GM19397 (cell line): ENCODE measurements at regions not wholly inside any gene's neighbourhood (a gene's known extent, or its start where the extent isn't known, plus 50 kb on each side); places are given as distances from the start of the nearest gene placed in this dataset.
"Not testable (repeated sequence)": the region's sequence is repeated elsewhere in the genome, so short reads cannot be mapped to it uniquely, and the experiment has no call there.

Experiments used
- ATAC-seq: cut with Tn5 transposase; IDR thresholded peaks from one replicate; pipeline ENCODE4 v1.9.1; 2021; ENCODE audit warnings: mild to moderate bottlenecking, moderate library complexity; ENCODE audit not compliant: unreplicated experiment

DNA sequence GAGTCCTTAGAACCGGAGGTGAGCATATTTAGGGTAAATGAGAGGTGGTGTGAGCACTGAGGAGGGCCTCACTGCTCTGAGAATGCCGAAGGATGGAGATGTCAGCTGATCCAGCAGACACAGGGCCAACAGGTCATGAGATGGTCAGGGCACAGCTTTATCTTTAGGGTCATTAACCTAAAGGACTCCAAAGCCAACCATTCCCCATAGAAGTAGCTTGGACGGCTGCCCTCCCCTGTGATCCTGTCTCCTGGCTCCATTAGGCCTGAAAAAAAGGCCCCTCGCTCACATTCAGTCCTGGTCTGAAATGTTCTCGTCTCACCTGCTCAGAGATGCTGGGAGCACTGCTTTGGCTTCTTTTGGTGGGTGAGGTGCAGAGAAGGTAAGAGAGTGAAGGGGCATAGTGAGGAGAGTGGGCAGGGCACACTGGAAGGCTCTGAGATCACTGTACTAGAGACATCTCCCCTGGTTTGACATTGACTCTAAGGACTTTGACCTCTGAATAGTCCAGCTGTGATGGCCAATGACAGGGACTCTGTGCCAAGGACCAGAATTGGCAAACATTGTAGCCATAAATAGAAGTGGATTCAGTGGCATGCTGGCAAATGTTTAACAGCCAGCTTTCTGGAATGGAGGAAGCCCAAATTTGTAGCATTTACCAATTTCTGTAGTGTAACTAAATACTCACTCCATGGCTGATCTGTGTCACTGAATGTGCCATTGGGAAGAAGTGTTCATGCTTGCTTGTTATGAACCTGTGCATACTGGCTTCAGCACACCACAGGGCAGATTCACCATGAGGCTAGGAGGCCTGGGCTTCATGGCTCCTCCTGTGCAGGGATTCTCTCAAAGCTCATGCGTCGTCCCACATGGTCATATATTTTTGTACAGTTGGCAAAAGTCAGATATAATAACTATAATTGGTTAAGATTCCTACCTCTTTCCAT is 76.2 kb upstream of the MRPS22 start:
- no peak for ATAC-seq

DNA sequence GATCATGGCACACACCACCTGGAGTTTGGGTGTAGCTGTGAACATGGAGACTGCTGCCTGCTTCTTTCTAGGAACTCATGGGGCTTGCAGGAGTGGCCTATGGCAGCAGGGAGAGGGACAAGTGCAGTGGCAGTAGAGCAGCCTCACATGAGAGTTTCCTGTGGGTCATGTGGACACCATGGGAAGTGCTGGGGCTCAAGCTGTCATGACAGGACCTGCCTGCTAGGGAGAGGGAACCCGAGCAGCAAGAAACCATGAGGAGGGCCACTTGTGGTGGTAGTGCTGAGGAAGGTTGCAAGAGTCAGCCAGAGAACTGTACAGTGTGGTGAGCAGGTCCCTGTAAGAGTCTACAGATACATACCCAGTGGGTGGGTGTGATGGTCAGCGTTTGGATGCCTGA is 73.8 kb upstream of the MRPS22 start:
- ATAC-seq: no peak

DNA sequence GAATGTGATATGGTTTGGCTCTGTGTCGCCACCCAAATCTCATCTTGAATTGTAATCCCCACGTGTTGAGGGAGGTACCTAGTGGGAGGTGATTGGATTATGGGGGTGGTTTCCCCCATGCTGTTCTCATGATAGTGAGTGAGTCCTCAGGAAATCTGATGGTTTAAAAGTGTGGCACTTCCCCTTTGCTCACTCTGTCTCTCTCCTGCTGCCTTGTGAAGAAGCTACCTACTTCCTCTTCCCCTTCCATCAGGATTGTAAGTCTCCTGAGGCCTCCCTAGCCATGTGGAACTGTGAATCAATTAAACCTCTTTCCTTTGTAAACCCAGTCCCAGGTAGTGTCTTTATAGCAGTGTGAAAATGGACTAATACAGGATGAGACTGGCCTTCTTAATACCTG is 73.2 kb upstream of the MRPS22 start:
- ATAC-seq: not testable (repeated sequence)

DNA sequence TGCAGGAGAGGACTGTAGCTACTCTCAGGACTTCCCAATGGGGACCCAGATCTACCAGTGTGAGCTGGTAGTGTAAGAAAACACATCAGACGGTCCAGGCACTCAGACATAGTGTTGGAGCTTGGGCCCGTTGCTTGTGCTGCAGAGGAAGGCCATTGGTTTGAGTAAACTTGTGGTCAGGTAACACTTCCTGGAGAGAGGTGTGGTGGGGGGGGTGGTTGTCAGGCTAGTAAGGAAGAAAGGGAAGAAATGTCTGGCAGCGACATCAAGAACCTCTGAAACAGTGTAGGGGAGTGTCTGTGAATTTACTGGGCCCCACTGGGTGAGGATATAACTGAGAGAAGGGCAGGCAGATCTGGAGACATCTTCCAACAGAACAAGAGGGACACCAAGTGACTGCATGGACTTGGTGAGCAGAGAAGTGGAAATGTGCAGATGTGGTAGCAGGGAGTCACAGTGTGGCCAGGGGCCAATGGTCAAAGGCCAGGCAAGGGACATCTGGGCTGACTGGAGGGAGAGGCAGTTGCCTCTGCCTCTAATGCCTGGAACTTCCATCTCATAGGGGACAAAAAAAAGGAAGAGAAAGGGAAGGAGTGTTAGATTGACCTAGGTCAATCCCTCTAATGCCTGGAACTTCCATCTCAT is 63.7 kb upstream of the MRPS22 start:
- no peak for ATAC-seq

DNA sequence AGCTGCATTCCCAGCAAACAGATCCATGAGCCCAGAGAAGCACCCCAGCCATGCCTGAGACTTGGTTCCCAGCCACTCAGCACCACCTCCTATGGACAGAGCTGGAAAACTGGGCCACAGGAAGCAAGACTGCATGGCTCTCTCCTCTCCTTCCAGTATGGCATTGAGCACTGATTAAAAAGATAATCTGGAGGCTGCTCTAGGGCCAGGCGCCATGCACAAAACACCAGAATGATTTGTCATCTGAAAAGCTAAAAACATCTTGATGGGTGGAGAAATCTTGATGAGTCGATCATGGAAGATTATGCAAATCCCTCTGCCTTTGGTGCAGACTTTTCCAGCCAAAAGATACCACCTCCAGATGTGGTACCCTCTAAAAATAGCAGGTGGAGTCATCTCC is 62.7 kb upstream of the MRPS22 start:
- ATAC-seq: no peak

DNA sequence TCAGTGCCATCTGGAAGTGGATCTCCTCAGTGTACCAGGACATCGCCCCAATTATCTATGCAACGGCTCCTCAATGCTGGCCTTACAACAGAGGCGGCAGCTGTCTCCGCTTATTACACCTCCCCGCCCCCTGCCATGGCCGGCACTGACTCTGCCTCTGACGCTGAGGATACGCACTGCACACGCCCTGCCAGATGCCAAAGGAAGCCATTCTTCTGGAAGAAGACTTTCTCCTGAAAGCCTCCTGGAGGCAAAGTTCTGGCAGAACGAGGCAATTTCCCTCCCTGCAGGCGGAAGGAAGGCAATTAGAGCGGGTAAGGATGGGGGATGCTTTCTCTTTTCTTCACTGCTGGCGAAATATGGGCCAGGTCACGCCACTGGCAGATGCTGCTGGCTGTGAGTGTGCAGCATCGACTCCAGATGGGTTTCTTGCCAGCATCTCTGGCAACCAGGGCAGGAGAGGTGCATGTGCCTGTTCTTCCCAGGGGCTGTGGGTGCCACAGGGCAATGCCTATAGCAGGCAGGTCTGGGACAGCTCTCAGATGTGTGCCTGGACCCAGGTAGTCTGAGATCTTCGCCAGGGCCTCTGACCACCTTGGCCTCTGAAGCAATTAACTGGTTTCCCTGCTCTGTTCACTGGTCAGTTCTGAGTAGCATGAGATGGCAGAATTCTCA is 62.2 kb upstream of the MRPS22 start:
- ATAC-seq: no peak

DNA sequence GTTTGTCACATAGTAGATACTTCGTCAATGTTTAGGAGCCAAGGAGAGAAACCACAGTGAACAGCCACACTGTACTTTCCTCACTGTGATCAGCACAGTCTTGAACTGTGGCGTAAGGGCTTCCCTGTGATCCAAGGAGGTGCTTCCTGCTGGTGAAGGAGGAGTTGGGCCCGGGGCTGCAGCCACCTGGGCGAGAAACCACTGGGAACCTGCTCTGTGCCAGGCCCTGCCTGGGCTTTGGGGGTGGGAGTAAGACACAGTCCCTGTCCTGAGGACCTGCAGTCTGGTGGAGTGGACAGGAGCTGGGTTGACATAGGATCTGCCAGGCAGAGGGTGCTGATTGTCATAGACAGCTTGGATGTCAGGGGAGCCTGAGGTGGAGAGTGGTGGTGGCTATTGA is 60.5 kb upstream of the MRPS22 start:
- ATAC-seq: no peak

DNA sequence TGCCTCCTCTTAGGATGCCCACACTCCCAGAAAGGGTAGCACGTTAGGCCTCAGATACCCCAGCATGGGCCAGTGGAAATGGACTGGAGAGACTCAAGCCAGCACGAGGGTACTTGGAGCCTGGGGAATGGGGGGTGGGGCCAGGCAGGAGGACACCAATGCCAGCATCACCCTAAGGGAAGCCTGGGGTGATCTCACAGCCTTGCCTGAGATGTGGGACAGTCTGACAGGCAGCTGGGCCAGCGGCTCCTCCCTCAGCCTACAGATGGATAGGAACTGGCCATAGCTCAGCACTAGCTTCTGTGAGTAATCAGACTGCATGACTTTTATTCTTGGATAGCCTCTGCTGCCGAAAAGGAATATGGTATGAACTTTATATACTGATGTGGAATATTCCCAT is 59.6 kb upstream of the MRPS22 start:
- ATAC-seq: no peak

DNA sequence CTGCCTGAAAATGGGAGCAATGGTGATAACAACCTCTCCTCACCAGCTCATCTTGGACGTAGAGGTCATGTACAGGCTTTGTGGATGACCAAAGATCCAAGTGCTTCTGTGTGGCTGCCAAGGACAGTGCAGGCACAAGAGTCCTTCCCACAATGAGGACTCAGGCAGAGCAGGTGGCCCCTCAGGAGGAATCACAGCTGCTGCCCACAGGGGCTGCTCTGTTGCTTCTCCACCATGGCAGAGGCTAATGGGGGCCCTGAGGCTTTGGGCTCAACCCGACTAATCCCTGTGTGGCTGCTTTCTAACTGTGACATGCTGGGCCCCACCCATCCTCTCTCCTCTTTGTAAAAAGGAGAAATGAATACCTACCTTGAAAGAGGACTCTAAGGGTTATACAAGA is 58.1 kb upstream of the MRPS22 start:
- ATAC-seq: no peak

DNA sequence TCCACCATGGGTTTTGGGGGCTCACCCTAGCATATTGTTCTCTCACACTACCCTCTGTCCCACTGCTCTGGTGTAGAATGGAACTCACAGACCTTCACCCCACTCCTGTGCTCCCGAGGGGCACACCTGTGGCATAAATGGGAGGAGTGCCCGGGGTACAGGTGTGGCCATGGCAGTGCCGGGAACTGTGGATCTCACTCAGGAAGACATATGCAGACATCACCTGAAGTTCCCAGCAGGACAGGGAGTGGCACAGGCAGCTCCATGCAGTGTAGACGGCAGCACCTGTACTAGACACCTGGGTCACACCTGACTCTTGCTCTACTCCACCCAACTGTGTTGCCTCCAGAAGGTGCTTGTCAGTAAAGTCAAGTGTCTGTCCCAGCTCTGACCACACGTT is 57.6 kb upstream of the MRPS22 start:
- no peak for ATAC-seq

DNA sequence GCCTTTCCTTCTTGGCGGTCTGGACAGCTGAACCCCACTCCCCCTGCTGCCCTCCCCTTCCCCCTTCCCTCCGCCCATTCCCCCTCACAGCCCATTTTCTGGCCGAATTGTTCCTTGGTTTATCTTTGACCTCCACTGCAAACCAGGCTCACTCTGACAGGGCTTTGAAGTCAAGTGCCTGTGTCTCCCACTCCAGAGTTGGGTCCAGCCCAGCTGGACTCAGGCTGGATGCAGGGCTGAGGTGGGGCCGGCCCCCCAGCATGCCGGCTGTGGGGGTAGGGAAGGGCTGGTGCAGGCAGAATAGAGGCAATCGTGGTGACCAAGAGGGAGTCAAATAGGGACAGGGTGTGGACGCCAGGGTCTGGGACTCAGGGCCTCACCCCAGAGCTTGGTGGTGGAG is 57.0 kb upstream of the MRPS22 start:
- ATAC-seq: no peak

DNA sequence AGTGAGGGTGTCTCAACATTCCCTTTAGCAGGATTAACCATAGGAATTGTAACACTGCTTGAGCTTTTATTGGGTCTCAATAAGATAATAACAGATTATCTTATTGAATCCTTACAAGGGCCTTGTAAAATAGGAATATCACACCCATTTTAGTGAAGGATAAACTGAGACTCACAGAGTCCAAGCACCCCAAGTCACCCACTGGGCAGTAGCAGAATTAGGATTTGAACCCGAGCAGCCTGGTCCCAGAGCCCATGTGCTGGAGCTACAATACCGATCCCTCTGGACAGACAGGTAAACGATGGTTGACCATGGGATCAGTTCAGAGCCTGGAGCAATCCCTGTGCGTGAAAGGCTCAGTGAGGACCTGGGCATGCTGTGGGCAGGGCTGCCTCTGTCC is 56.3 kb upstream of the MRPS22 start:
- no peak for ATAC-seq

DNA sequence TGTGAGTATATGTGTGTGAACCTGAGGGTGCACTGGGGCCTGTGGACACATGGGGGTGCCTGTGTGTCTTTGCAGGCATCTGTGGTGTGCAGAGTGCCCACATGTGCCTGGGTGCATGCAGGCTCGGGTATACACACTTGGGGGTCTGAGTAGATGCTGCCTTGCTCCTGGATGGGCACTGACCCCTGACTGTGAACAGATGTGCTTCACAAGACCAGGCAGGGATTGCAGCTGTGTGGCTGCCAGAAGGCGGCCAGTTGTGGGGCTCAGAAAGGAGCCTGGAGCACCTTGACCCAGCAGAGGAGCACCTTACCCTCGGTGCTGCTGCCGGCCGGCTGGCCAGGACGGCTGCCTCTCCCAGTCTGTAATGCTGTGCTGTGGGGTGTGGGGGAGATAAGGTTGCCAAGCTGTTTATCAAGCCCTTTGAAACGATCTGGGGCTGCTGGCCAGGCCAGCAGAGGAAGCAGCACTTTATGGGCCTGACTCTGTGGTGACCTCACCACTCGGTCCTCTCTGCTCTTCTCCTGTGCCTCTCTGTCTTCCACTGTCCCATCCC is 55.5 kb upstream of the MRPS22 start:
- ATAC-seq: no peak

DNA sequence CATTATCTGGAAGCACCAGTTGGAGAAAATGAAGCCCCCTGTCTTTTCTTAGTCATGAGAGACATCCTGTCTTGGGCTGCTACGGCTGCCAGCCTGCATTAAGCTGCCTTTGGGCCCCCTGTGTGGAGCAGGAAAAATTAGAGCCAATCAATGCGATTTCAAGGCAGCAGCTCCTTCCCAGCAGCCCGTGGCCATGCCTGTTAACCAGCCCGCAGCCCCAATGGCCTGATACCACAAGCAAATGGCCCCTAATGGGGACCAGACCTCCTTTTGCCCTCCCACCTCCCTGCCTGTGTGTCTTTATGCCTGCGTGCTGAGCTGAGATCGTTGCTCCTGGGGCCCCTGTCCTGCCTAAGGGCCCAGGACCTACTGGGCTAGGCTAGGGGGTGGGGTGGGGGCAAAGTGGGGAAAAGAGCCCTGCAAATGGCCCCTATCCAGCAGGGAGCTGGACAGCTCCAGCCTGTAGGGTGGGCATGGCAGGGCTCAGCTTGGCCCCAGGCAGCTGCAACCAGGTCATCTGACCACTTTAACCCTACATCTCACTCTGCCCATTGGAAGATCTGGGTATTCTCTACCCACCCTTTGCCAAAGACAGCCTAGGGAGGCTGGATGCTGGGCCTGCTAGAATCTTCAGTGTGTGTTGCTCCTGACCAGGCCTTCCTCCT is 53.8 kb upstream of the MRPS22 start:
- ATAC-seq: no peak

DNA sequence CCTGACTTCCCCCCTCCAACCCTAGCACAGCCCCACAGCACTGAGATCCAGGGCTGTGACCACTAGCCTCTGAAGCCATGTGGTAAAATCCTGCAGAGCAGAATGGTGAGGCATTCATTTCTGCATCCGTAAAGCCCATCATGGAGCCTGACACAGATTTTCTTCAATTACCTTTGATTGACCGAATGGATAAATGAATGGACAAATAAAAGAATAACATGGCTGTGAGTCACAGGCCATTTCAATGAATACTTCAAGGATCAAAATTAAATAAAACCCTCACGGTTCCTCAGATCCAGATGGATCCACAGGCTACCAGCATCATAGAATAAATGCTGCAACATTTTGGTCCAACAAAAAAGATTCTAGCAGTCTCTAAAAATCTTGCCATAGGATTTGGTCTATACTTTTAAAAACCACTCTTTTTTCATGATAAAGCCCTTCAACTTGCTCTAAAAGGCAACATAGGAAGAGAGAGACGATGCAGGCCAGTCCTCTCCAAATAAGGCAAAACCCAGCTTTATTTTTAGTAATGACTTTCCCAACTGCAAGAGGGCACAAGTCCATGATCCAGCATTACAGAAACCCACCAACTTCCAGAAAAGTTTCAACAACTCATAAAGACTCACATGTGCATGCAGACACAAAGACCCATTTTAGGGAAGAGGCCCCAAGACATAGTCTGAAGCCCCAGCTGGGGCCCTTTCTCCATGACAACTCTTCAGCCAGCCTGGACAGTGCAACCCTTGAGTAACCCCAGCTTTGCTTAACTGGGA is 52.4 kb upstream of the MRPS22 start:
- ATAC-seq: no peak

DNA sequence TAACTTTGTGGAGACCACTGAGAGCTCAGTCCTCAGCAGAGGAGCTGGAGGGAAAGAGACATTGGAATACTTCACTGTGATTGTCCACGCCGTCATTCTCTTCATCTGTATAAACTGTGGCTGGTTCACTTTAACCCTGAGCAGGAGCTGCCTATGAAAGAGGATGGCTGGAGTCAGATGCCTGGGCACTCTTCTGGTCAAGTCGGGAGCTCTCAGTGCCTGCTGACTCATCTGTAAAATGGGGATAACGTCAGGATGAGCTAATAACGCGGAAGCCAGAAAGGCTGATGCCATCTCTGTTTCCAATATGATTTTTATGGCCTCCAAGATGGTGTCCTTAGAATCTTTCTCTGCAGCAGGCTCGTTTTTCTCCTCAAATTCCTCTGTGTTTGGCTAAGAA is 51.6 kb upstream of the MRPS22 start:
- ATAC-seq: no peak

DNA sequence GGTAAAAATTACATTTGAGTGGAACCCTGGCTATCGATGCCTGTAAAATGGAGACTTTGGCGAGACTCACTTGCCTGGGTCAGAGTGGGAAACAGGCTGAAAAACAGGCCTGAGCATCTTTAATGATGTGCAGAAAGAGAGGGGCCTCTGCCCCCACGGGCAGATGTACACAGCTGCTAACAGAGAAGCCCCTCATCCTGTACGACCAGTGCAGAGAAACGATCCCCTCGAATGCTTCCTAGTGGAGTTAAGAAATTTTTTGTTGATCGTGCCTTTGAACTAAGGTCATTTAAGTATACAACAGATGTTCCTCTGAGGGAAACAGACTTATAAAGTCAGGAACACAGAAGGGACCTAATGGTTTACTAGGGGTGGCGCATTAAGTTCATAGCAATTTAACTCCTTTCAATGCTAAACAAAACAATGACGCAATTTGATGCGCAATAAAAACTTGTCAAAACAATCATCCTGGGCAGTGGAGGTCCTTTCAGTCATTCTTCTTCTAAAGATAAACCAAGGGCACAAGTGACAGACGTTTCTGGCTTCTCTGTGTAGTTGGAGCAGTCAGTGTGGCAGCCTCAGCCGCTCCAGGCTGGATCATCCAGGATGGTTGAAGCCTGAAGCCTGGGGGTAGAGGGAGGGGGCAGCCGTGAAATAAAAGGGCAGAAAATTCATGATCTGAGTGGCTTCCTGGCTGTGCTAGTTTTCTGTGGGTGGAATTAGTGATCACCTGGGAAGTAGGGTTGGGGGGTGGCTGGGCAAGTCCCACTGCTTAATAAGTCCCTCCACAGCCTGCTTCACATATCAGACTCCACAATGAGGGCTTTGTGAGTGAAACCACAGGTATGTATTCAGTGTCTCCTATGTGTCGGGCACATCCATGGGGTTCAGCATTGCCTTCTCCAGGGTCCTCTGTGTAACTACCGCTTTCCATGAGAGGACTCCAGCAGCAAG is 50.8 kb upstream of the MRPS22 start:
- ATAC-seq: no peak

DNA sequence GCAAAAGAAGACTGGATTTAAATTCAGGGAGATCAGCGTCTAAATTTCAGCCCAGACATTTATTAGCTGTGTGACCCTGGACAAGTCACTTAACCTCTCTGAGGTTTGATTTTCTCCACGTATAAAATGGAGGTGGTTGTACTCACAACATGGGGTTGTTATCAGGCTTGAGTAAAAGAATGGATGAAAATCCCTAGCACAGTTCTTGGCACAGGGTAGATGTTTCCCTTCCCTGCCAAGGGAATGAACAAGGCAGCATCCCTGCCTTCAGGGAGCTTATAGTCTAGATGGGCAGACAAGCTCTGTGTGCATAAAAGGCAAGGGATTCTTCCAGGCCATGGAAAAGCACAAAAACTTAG is 50.2 kb upstream of the MRPS22 start:
- ATAC-seq: no peak
